Panc1 (cell line): ENCODE measurements at regions not wholly inside any gene's neighbourhood (a gene's known extent, or its start where the extent isn't known, plus 50 kb on each side); places are given as distances from the start of the nearest gene placed in this dataset.

Experiments used
- ATAC-seq: fragments of 200-7000 bp; cut with Tn5 transposase; 2 replicates; pipeline ENCODE4 v1.9.1; 2020; ENCODE audit warnings: mild to moderate bottlenecking, moderate library complexity
- BruUV-seq: library from RNA; stranded (reverse); fragments of 400-500 nt; replicated peaks from 2 replicates; lab custom pipeline; 2021; lab: Mats Ljungman, UMichigan
- CTCF ChIA-PET: fragments of 300-600 bp; sonication (Branson Sonifier 250); formaldehyde crosslinking; loops from one replicate; lab custom pipeline; 2022; ENCODE audit warnings: antibody characterized with exemption; lab: Charles Lee
- POLR2A ChIA-PET: fragments of 300-600 bp; sonication (Branson Sonifier 250); formaldehyde crosslinking; loops from one replicate; lab custom pipeline; 2022; ENCODE audit warnings: antibody characterized with exemption; lab: Charles Lee
- DNase-seq: peaks from one replicate; pipeline ENCODE4 v3.0.0-alpha.2; 2010; ENCODE audit warnings: low read depth, low spot score
- H3K27ac ChIP-seq: 2 replicates; pipeline ENCODE4 v1.5.1; 2011; ENCODE audit warnings: mild to moderate bottlenecking, low read length, inconsistent platforms
- H3K27me3 ChIP-seq: fragments of 200-500 bp; sonication (Bioruptor generic); 2 replicates; pipeline ENCODE4 v1.6.0; 2014; ENCODE audit warnings: low read length, inconsistent platforms; ENCODE audit not compliant: control insufficient read depth, insufficient read depth
- H3K36me3 ChIP-seq: fragments of 200-500 bp; sonication (Bioruptor generic); 2 replicates; pipeline ENCODE4 v1.5.1; 2014; ENCODE audit warnings: inconsistent platforms, mild to moderate bottlenecking, low read length, moderate library complexity; ENCODE audit not compliant: control insufficient read depth, insufficient read depth
- H3K4me1 ChIP-seq: 2 replicates; pipeline ENCODE4 v1.5.1; 2011; ENCODE audit warnings: inconsistent platforms, mild to moderate bottlenecking, low read length, moderate library complexity; ENCODE audit not compliant: control insufficient read depth, insufficient read depth
- H3K4me3 ChIP-seq, 2 experiments: 2 replicates each; pipeline ENCODE4 v1.5.1; 2011 to 2012; ENCODE audit warnings: low read depth in 2 of 2, low read length in 2 of 2, mild to moderate bottlenecking in 2 of 2, inconsistent platforms in 1 of 2, moderate library complexity in 1 of 2
- H3K9me3 ChIP-seq: fragments of 200-500 bp; sonication (Bioruptor generic); 2 replicates; pipeline ENCODE4 v1.5.1; 2014; ENCODE audit warnings: low read depth, mild to moderate bottlenecking, inconsistent platforms, low read length, moderate library complexity; ENCODE audit not compliant: control insufficient read depth, insufficient read depth
- POLR2AphosphoS5 ChIP-seq: IDR thresholded peaks from 2 replicates; pipeline ENCODE4 v1.6.1; 2012; ENCODE audit warnings: mild to moderate bottlenecking, low read depth, low read length, moderate library complexity
- SIN3A ChIP-seq: IDR thresholded peaks from 2 replicates; pipeline ENCODE4 v1.6.1; 2012; ENCODE audit warnings: low read depth, mild to moderate bottlenecking, low read length, moderate library complexity, borderline replicate concordance; ENCODE audit not compliant: insufficient read depth
- TCF7L2 ChIP-seq: IDR thresholded peaks from 2 replicates; pipeline ENCODE4 v1.6.1; 2011; ENCODE audit warnings: mild to moderate bottlenecking, low read depth, low read length, inconsistent platforms
- in situ Hi-C: cut with HindIII; loops from 2 replicates; pipeline ENCODE4 v1.10.0; 2016; ENCODE audit warnings: low sequenced_read_pairs, low pct_unique_long_range_greater_than_20kb
- intact Hi-C: fragments of 100-400 bp; cut with micrococcal nuclease; formaldehyde crosslinking; loops from one replicate; pipeline ENCODE4 v1.10.0; 2022; ENCODE audit not compliant: unreplicated experiment
- TF ChIP-seq, protein P1 (sequence below), 2 experiments: IDR thresholded peaks; 2 replicates each; pipeline ENCODE4 v1.6.1; 2011 to 2012; ENCODE audit warnings: low read depth in 2 of 2, control low read depth in 1 of 2, low read length in 1 of 2, mild to moderate bottlenecking in 1 of 2, moderate library complexity in 1 of 2; ENCODE audit not compliant: insufficient read depth in 1 of 2
- TF ChIP-seq, protein P2 (sequence below): fragments of 450-650 bp; IDR thresholded peaks from 2 replicates; pipeline ENCODE4 v1.5.1; 2017; ENCODE audit warnings: mild to moderate bottlenecking

DNA sequence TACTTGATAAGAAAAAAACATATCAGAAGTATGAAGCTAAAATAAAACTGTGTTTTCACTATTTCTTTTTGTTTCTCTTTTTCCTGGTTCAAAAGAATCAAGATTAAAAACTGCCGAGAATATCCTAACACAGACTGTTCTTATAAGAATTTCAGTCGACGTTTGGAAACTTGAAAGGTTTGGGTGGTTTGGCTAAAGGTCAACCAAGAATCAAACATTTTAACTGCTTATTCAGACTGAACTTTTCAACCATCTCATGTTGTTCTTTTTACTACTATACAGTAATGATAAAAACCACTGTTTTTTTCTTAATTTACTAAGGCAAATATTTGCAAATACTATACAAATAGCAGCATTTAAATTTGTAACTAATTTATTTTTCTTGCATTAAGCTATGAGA is 308.5 kb upstream of the TFPI start:
- no peak overlapping the region for H3K4me3 ChIP-seq
- H3K9me3 ChIP-seq: no peaks in the 10 kb centered on the region
- ChIA-PET POLR2A (no interaction called here), CTCF (no interaction called here)
- no peak for ATAC-seq
- TF ChIP-seq TCF7L2 (no peak), POLR2AphosphoS5 (no peak), SIN3A (no peak)
- TF ChIP-seq, protein P1, sequence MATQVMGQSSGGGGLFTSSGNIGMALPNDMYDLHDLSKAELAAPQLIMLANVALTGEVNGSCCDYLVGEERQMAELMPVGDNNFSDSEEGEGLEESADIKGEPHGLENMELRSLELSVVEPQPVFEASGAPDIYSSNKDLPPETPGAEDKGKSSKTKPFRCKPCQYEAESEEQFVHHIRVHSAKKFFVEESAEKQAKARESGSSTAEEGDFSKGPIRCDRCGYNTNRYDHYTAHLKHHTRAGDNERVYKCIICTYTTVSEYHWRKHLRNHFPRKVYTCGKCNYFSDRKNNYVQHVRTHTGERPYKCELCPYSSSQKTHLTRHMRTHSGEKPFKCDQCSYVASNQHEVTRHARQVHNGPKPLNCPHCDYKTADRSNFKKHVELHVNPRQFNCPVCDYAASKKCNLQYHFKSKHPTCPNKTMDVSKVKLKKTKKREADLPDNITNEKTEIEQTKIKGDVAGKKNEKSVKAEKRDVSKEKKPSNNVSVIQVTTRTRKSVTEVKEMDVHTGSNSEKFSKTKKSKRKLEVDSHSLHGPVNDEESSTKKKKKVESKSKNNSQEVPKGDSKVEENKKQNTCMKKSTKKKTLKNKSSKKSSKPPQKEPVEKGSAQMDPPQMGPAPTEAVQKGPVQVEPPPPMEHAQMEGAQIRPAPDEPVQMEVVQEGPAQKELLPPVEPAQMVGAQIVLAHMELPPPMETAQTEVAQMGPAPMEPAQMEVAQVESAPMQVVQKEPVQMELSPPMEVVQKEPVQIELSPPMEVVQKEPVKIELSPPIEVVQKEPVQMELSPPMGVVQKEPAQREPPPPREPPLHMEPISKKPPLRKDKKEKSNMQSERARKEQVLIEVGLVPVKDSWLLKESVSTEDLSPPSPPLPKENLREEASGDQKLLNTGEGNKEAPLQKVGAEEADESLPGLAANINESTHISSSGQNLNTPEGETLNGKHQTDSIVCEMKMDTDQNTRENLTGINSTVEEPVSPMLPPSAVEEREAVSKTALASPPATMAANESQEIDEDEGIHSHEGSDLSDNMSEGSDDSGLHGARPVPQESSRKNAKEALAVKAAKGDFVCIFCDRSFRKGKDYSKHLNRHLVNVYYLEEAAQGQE (IDR thresholded peaks at IDR 0.05; ENCODE audit: insufficient read depth in 1 of 2, low read depth in 2 of 2, low read length in 1 of 2): no peak
- TF ChIP-seq, protein P2, sequence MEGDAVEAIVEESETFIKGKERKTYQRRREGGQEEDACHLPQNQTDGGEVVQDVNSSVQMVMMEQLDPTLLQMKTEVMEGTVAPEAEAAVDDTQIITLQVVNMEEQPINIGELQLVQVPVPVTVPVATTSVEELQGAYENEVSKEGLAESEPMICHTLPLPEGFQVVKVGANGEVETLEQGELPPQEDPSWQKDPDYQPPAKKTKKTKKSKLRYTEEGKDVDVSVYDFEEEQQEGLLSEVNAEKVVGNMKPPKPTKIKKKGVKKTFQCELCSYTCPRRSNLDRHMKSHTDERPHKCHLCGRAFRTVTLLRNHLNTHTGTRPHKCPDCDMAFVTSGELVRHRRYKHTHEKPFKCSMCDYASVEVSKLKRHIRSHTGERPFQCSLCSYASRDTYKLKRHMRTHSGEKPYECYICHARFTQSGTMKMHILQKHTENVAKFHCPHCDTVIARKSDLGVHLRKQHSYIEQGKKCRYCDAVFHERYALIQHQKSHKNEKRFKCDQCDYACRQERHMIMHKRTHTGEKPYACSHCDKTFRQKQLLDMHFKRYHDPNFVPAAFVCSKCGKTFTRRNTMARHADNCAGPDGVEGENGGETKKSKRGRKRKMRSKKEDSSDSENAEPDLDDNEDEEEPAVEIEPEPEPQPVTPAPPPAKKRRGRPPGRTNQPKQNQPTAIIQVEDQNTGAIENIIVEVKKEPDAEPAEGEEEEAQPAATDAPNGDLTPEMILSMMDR: no peak
- in situ Hi-C loops (no loop called here), intact Hi-C loops (no loop called here)
- DNase-seq: no peak
- no peaks in the 10 kb centered on the region for H3K4me1 ChIP-seq
- BruUV-seq: no TSS peak
- no peaks in the 10 kb centered on the region for H3K36me3 ChIP-seq
- H3K27ac ChIP-seq: no peak overlapping the region
- no peaks in the 10 kb centered on the region for H3K27me3 ChIP-seq

DNA sequence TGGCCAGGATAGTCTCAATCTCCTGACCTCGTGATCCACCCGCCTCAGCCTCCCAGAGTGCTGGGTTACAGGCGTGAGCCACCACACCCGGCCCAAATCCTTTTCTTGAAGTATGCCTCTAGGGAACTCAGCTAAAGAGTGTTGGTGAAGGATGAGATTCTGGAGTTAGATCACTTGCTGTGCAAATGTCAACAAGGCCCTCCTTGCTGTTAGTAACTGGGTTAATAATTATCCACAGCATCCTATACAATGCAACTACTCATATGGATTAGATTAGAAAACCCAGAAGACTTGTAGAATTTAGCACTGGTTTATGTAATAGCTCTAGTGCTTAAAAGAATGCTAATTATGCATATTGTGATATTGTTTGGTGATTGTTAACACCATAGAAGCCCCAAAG is 310.8 kb upstream of the TFPI start:
- no TSS peak for BruUV-seq

More for the DNA sequence above, 310.8 kb upstream of the TFPI start:
- intact Hi-C loops (no loop called here), in situ Hi-C loops (no loop called here)
- no peaks in the 10 kb centered on the region for H3K27me3 ChIP-seq
- DNase-seq: no peak
- ChIA-PET POLR2A (no interaction called here), CTCF (no interaction called here)
- H3K27ac ChIP-seq: no peak overlapping the region
- TF ChIP-seq, protein P2: no peak
- TF ChIP-seq, protein P1 (IDR thresholded peaks at IDR 0.05; ENCODE audit: insufficient read depth in 1 of 2, low read depth in 2 of 2, low read length in 1 of 2): no peak
- no peak for TF ChIP-seq TCF7L2
- no peak for TF ChIP-seq SIN3A
- TF ChIP-seq POLR2AphosphoS5: no peak
- no peaks in the 10 kb centered on the region for H3K9me3 ChIP-seq
- H3K4me3 ChIP-seq: no peak overlapping the region
- no peaks in the 10 kb centered on the region for H3K36me3 ChIP-seq
- H3K4me1 ChIP-seq: no peaks in the 10 kb centered on the region
- no peak for ATAC-seq
